GM18873 (cell line): ENCODE measurements at regions not wholly inside any gene's neighbourhood (a gene's known extent, or its start where the extent isn't known, plus 50 kb on each side); places are given as distances from the start of the nearest gene placed in this dataset.
"Not testable (repeated sequence)": the region's sequence is repeated elsewhere in the genome, so short reads cannot be mapped to it uniquely, and the experiment has no call there.

Source experiments
- ATAC-seq: cut with Tn5 transposase; IDR thresholded peaks from one replicate; pipeline ENCODE4 v1.9.1; 2021; ENCODE audit warnings: mild to moderate bottlenecking, moderate library complexity, moderate number of reproducible peaks; ENCODE audit not compliant: unreplicated experiment, low FRiP score

DNA sequence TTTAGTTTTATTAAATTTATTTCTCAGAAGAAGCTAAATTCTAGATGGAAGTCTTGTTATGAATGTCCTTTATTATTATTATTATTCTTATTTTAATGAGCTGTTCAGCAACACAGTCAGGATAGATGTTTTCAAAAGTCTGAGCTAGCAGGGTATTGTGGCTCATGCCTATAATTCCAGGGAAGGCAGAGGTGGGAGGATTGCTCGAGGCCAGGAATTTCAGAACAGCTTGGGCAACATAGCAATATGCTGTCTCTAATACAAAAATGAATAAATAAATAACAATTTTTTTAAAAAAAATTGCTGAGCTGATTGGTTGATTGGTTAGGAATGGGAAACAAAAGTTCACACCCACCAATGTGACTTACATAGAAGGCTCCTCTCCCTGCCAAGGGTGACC lies 274.1 kb upstream of the CYRIA start:
- ATAC-seq = no peak

DNA sequence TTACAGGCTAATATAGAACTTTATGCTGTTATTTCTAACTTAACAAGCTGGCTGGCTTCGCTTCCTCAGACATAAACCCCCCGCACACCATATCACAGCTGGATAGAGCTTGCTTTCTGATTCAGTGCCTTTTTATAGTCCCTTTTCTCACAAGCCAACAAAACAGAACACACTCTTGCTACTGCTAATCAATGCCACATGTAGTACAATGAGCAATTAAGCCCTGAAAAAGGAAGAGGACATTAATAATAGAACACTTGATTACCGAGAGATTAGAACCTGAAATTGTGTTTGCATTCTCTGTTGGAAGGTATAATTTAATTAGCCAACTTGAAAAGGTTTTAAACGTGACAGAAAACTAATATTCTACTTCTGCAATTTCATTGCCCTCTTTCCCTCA lies 267.7 kb upstream of the CYRIA start:
- no peak for ATAC-seq

DNA sequence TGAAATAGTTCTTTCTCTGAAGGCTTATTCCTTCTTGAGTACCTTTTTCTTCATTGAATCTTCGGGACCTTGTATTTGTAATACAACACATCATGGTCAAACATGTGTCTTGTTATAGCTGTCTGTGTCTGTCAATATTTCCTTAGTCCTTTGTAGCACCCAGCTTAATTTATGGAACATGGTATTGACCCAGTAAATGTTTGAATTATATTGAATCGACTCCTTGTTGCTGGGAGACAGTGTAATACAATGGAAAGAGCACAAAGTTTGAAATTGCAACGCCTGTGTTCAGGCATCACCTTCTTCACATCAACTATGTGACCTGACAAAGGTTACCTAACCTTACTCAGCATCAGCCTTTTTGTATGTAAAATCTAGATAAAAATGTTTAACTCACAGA lies 267.2 kb upstream of the CYRIA start:
- ATAC-seq = no peak

DNA sequence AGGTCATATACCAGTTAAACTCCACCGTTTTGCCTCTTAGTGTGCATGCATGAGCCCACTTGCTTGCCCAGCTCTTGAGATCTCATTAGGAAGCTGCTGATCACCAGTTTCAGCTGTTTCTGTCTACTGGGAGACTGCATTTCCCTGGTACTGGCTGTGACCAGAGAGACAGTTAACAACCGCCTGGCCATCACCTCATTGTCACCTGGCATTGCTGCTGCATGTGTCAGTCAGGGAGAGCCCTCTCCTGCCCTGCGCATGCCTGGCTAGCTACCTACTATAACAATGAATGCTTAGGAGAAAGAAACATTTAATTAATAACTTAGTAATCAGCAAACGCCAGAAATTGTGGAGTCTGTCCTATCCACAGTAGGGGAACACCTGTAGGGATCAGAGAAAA lies 265.8 kb upstream of the CYRIA start:
- no peak for ATAC-seq

DNA sequence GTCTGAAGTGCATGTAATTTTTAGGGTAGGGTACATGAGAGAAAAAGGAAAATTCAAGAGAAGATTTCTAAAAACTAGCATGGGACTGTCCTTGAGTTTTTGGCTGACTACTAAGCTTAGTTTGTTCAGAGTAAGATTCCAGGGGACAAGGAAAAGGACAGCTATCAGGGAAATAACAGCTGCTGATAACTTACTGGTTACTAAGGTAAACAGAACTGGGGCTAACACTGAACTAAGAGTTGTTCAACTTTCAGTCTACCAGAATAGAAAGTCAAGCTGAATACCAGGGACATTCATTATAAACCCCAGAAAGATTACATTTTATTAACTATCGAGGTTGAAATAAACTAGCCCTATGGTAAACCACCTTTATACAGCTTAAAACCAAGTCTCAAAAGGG lies 261.8 kb upstream of the CYRIA start:
- no peak for ATAC-seq

DNA sequence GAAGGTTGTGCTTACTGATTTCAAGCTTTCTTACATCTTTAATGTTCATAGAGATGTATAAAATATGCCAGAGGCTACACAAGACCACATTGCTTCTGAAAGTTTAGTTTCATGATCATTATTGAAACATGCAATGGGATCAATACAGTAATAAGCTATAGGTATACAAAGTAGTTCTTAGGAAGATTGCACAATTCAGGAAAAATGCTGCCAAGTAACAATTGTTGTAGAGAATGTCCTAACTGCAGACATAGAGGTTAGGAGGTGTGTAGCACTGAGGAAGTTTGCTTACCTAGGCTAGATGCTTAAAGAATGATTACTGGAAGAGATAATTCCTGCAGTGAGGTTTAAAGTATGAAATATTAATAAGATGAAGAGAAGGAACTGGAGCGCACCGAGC lies 259.5 kb upstream of the CYRIA start:
- no peak for ATAC-seq

DNA sequence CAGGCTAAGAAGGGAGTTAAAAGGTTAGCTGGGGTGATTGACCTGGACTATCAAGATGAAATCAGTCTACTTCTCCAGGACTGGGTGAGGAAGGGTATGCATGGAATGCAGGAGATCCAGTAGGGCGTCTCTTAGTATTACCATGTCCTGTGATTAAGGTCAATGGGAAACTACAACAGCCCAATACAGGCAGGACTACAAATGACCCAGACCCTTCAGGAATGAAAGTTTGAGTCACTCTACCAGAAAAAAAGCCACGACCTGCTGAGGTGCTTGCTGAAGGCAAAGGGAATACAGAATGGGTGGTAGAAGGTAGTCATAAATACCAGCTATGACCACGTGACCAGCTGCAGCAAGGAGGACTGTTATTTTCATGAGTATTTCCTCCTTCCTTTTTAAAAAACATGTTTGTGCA lies 249.7 kb upstream of the CYRIA start:
- ATAC-seq = not testable (repeated sequence)

DNA sequence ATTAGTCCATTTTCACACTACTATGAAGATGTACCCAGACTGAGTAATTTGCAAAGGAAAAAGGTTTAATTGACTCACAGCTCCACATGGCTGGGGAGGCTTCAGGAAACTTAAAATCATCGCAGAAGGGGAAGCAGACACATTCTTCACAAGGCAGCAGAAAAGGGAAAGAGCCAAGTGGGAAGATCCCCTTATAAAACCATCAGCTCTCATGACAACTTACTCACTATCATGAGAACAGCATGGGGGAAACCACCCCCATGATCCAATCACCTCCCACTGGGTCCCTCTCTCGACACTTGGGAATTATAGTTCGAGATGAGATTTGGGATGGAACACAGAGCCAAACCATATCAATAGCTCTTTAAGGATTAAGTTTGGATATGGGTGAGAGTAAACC lies 246.1 kb upstream of the CYRIA start:
- no peak for ATAC-seq

DNA sequence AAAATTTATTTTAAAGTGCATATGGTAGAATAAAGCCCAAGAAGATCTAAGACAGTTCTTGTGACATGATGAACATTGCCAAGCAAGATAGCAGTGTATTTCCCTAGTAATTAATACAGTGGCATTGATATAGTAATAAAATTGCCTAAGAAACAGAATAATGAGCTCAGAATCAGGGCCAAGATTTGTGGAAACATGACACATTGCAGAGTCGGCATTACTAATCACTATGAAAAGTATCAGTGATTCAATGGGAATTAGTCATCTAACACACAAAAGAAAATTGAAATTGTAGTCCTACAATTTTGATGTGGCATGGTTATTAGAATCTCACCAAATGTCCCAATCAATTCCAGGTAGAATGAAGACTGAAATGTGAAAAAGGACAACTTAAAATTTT lies 243.0 kb upstream of the CYRIA start:
- ATAC-seq = no peak

DNA sequence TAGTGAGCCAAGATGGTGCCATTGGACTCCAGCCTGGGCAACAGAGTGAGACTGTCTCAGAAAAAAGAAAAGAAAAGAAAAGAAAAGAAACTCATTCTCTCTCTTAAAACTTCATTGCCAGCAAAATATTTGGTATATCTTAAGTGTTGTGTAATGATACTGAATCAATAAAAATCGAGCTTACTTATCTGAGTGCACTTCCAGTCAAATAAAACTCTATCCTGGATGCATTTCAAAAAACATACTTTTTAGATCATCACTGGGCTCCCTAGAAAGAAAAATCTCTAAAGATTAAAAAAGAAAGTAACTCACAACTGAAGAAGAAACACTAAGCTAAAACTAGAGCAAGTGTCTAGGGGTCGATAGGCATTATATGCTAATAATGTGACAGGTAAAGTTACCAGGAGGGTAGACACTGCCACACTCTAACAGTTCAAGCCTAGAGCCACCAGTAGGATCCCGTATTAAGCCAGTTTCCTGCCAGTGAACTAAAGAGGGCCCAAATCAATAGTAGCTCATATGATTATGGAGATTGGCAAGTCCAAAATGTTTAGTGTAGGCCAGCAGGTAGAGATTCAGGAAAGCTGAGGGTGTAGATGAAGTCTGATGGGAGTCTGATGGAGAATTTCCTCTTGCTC lies 242.1 kb upstream of the CYRIA start:
- no peak for ATAC-seq

DNA sequence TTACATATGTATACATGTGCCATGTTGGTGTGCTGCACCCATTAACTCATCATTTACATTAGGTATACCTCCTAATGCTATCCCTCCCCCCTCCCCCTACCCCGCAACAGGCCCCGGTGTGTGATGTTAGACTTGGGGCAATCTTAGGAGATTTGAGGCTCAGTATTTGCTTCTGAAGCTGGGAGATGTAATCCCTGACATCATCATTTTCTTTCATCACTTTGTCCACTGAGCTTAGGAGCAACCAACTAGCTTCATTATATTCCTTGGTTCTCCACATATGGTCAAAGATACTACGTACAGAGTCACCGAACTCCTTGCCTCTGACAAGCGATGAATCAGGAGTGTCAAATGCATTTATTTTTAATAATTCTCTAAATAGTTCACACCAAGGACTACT lies 239.7 kb upstream of the CYRIA start:
- not testable (repeated sequence) for ATAC-seq

DNA sequence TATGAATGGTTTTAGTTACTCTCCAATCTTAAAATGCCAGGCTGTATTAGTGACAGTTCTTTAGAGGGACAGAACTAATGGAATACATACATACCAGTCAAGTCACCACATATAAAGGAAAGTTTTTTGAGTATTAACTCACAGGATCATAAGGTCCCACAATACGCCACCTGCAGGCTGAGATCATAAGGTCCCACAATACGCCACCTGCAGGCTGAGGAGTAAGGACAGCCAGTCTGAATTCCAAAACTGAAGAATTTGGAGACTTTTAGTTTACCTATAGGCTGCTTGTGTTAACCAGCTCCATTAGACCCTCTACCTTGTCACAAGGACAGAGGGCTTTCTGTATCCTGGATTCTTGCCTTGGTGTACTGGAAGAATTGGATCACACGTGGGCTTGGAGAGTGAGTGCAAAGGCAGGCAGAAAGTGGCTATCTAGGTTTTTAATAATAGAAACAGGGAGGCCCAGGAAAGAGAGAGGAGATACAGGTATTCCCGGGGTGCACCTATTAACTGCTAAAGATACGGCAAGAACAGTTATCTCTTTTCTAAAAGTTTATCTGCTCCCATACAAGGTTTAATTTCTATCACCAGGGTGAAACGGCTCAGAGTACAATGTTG lies 234.9 kb upstream of the CYRIA start:
- no peak for ATAC-seq

DNA sequence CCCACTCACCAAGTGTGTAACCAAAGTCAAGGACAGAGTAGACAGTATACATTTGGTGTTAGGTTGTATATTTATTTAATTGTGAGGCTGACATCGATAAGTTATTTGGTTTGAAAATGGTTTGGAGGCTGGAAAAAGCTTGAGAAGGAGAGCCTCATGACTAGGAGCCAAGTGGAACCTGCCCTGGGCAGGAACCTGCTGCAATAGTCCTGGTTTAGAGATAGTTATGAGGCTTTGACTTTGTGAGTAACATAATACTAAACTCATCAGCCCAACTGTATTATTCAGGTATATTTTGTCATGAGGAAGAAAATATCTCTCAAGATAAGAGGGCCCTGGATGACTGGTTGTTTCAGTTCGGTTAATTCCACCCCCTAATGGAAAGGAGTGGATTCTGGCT lies 234.3 kb upstream of the CYRIA start:
- ATAC-seq = no peak

DNA sequence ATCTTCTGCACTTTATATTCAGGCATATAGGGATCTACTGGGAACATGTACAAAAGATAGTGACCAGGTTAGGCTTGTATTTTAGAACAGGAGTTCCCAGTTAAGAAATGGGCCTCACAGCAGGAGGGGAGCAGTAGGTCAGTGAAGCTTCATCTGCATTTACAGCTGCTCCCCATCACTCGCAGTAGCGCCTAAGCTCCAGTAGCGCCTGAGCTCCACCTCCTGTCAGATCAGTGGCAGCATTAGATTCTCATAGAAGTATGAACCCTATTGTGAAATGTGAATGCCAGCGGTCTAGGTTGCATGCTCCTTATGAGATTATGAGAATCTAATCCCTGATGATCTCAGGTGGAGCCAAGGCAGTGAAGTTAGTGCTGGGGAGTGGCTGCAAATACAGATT lies 224.4 kb upstream of the CYRIA start:
- ATAC-seq = no peak

DNA sequence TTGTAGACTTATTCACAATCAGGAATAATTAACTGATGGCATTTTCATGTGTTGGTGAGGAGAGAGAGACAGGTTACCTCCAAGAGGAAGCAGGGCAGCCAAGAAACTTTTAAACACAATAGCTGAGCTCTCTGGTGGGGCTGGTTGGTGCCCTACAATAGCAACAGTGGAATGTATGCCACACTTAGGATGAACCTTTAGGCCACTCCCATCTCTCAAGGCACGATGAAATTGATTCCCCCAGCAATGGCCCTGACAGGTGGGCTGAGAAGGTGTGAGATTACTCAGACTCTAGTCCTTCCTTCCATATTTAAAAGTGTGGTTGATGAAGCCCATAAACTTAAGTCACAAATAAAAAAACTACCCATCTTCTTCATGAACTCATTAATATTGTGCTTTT lies 219.4 kb upstream of the CYRIA start:
- ATAC-seq = no peak

DNA sequence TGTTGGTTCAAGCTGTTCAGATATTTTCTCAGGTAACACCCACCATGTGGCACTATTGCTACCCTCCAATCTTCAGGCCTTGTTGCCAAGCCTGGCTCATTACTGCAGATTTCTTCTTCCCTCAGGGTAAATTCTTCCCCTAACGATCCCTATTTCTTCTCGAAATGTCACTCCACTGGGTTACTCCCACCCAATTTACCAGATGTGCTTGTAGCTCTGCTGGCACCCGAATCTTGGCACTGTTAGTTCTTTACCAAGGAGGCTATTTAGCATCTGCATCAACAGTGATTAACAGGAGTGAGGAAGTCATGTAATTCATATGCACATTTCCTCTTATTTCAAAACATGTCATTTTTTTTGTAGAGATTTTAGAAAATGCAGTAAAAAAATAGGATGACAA lies 217.1 kb upstream of the CYRIA start:
- ATAC-seq = no peak

DNA sequence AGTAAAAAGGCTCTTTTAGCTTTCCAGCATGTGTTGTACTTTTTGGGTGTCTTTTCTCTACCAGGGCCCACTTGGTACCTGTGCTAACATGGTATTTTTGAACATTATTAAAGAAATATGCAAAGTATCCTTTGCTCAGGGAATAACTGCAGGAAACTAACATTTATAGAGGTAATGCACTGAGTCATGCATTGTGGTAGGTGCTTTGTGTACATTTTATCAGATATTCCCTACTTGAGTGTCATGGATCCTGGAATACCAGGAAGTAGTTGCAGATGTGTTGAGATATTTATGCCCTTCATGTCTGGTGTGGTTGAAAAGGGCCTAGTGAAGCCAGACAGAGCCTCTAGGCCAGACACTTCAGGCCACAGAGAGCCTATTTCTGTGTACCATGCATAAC lies 215.5 kb upstream of the CYRIA start:
- no peak for ATAC-seq

DNA sequence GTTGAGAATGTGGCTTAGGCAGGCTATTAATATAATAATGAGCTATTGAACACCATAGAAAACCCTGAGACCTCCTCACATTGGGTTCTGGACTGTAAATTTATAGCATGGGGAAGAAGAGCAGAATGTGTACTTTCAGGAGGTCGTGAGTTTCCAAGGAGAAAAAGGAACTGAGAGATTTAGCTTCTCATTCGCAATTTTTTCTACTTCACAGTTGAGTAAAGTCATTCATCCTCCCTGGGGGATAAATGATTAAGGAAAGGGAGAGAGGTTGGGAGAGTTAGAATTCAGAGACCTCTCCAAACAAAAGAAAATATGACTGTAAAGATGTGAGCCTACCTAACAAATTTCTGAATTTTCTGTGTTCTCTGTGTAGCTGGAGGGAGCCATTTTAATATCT lies 205.8 kb upstream of the CYRIA start:
- ATAC-seq = no peak

DNA sequence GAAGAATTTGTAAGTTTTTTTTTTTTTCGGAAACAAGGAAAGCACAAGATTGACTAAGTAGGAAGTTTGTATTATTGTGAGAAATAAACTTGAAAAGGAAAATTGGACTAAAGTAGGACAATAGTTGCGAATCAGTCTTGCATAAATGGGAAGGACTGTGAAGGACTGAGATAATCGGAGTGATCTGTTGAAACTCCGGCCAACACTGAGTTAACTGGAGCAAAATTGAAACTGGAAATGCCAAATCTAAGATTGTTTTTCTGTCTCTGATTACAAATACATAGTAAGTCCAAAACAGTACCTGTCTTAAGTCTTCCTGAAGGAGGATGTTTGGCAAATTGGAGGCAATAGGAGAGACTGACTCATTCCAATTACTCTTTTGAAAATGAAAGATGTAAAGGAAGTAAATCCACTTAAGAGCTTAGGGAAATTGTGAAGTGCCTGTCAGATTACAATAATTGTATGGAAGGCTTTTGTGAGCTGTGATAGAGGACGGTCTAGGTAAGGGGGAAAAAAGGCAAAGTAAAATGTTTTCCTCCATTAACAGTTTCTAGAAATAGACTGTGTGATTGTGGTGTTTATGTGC lies 204.9 kb upstream of the CYRIA start:
- no peak for ATAC-seq

DNA sequence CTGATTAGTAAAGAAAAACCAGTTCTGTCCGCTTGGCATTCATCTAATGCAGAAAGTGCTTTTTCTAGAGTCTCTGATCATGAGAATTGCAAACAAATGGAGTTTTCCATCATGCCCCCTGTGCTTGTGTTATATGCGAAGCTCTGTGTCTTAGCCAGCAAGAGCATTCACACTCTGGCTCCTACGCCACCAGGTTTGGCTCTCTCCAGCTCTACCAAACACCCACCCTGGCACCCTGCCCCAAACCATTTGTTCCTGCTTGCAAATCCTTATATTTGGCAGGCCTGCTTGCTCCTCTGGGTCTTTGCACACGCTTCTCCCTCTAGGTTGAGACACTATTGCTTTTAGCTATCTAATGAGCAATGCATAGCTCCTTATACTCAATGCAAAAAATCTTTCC lies 204.1 kb upstream of the CYRIA start:
- no peak for ATAC-seq

DNA sequence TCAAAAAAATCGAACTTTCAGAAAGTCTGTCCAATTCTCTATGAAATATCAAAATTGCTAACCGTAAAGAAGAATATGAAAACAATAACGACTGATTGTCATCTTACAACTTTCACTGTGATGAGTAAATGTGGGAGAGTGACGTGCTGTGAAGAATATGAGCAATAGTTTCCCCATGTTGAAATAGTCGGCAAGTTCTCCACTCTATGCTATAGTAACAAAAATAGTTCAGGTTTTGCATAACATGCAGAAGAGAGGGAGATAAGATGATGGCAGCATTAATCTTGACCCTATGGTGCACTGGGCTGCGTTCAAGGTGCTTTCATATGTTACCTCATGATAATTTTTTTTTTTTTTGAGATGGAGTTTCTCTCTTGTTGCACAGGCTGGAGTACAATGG lies 196.8 kb upstream of the CYRIA start:
- ATAC-seq = no peak

DNA sequence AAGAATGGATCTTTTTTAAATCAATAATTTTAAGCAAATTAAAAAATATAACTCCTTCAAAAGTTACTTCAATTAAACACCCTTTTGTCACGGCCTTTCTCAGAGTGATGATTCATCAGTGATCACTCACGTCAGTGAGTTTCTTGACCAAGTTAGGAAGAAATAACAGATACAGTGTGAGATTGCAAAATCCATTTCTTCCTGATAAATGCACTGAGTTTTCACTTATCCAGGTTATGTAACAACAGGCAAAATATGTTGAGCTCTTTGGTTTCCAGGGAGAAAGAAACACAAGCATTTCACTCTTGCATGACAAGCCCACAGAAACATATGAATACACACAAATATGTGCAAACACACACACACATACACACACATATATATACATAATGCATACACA lies 195.9 kb upstream of the CYRIA start:
- ATAC-seq = no peak
